NCI-H2107 (cell line): ENCODE measurements at regions not wholly inside any gene's neighbourhood (a gene's known extent, or its start where the extent isn't known, plus 50 kb on each side); places are given as distances from the start of the nearest gene placed in this dataset.

Experiments
- DNase-seq: peaks from one replicate; lab custom pipeline; 2025; lab: John Stamatoyannopoulos, UW

- DNase-seq = no peak
These were observed 993.0 kb upstream of the PRMT6 start for GRCh38 chr1:106063510-106063909.

DNA sequence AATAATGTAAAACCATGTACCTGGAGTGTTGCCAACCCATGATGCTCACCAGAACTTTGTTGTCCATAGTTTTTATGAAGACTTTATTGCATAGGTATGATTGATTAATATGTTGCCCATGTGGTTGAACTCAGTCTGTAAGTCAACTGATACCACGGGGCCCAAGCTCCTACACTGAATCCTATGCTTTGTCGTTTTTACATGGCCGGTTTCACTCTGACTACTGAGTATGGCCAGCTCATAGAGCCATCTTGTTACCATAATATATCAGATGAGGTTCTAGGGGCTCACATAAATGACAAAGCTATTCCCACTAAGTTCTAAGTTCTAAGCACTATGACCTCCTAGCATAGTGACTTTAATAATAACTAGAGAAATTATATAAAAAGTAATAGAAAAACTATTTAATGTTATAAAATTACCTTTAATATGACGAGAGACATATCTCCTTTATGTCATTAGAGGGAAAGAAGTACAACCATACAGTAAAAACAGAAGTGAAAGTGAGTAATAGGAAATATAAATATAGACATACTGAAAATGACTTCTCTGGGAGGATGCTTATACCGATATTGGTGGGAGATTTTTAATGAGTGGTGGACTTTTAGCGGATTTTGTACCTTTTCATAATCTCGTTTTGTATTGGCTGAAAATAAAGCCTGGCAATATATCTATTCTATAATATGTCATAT is 983.4 kb upstream of the PRMT6 start:
- DNase-seq = no peak

GRCh38 chr1:106080608-106081325 is 975.7 kb upstream of the PRMT6 start:
- no peak for DNase-seq

GRCh38 chr1:106111044-106111443 is 945.4 kb upstream of the PRMT6 start:
- no peak for DNase-seq

DNA sequence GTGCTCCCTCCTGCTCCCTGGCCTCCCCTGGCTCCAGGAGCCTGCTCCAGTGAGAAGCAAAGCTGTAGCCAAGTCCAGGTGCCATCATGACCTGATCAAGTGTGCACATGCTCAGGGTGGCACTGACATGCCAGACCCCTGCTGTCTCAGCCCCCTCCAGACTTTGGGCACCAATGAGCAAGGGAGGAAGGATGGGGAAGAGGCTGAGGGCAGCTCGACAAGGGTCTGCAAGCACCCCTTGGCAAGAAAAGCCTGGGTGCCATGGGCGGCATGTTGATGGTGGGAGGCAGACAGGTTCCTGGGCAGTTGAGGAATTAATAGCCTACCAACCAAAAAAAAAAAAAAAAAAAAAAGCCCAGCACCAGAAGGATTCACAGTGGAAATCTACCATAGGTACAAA is 942.6 kb upstream of the PRMT6 start:
- no peak for DNase-seq

- no peak for DNase-seq
These were observed 935.7 kb upstream of the PRMT6 start for GRCh38 chr1:106120789-106121188.

GRCh38 chr1:106121728-106122127 is 934.7 kb upstream of the PRMT6 start:
- no peak for DNase-seq

- DNase-seq = no peak
These were observed 921.9 kb upstream of the PRMT6 start for GRCh38 chr1:106134561-106134960.

- no peak for DNase-seq
These were observed 883.4 kb upstream of the PRMT6 start for GRCh38 chr1:106173101-106173500.

DNA sequence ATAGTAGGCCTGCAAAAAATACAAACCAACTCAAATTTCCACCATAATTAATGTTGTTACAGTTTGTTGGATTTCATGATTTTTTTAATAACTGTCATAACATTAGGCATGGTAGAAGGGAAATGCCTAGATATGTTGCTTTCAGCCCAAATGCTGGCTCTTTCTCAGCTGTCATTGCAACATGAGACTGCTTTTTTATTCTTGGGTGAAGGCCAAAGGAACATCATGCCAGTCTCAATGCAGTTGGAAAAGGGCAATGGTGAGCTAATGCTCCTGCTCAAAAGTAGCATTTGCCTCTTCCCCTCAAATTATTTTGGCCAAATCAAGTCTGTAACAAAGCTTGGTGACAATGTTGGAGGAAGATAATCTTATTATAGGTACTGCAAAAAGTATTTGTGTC is 877.7 kb upstream of the PRMT6 start:
- DNase-seq = no peak

DNA sequence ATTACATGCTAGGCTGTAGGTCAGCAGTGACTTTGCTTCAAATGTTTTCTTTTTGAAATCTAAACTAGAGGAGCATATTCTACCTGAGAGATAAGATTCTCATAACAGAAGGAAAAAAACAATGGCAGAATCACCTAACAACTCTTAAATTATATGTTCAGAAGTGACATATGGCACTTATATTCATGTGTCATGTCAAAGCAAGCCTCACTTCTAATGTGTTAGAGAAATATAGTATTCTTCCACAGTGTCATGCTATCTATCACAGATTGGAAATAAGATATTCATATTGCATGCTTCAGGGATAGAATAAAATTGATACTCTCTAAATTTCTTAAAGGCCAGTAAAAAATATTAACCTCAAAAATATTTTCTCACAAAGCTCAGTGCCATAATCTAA is 874.6 kb upstream of the PRMT6 start:
- DNase-seq = no peak

GRCh38 chr1:106185089-106185488 is 871.4 kb upstream of the PRMT6 start:
- no peak for DNase-seq

DNA sequence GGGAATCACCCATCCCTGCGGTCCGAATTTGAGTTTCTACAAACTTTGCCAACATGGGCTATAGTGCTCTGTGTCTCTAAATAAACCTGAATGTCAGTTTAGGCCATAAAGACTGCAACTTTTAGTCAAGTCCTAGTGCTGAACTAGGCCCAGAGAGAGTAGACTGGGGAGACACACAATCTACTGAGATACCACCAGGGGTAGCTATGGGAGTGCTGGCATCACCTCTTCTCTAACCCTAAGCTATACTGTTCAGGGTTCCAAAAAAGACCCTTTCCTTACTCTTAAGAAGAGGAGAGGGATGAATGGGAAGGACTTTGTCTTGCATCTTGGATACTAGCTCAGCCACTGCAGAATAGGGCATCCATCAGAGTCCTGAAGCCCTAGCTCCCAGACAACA is 866.7 kb upstream of the PRMT6 start:
- DNase-seq = no peak

- DNase-seq = no peak
These were observed 862.3 kb upstream of the PRMT6 start for GRCh38 chr1:106194206-106194605.

GRCh38 chr1:106200711-106201110 is 855.8 kb upstream of the PRMT6 start:
- DNase-seq = no peak

- no peak for DNase-seq
These were observed 849.3 kb upstream of the PRMT6 start for GRCh38 chr1:106207185-106207584.

- DNase-seq = no peak
These were observed 838.7 kb upstream of the PRMT6 start for GRCh38 chr1:106217765-106218164.

- no peak for DNase-seq
These were observed 834.1 kb upstream of the PRMT6 start for GRCh38 chr1:106222403-106222802.

GRCh38 chr1:106223213-106223612 is 833.3 kb upstream of the PRMT6 start:
- no peak for DNase-seq

DNA sequence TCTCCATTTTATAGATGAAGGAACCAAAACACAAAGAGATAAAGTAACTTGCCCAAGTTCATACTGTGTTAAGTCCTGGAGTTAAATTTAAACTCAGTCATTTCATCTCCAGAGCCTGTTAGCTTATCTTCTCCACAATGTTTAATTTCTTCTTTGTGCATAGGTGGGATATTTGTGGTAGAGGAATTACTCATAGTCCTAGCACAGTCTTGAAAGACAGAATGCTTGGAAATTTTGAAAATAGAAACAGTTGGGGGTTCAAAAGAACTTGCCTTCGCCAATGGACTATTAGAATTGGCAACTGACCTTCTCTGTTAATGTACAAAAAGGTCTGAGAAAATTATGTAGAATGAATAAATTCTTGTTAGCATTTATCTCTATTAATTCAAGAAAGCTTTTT is 832.0 kb upstream of the PRMT6 start:
- DNase-seq = no peak

- DNase-seq = no peak
These were observed 831.1 kb upstream of the PRMT6 start for GRCh38 chr1:106225403-106225802.

DNA sequence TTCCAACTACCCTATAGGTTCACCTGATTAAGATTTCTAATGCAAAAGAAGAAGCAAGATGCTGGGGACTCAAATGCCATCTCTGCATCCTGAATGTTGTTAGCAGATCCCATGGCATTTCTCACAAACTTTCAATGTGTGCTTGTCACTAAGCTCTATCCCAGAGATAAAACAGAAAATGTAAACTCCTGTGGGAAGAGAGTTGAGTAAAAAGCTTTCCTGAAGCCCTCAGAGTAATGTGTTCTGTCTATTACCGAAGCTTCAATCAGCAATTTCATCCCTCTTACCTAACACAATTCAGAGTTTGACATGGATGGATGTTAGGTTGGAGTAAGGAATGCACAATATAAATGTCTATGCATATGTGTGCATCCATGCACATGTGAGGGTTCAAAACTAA is 829.9 kb upstream of the PRMT6 start:
- no peak for DNase-seq

GRCh38 chr1:106232128-106232527 is 824.3 kb upstream of the PRMT6 start:
- no peak for DNase-seq

DNA sequence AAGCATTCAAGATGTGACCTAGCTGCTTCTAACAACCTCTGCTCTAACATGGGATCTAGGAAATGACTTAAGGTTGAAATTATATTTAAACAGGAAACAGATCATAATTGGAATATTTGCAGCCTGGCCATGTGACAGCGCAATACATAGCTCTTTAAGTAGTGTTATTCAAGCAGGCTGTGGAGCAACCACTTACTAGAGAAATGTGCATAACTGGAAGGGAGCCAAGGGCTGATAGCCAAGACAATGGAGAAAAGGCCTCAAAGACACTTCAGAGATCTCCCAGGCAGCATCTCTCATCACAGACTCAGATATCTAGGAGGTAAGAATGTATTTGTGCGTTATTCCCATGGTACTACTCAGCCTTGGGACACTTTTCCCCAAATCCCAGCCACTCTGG is 823.0 kb upstream of the PRMT6 start:
- no peak for DNase-seq
